ENCODE measurements at regions not wholly inside any gene's neighbourhood (a gene's known extent, or its start where the extent isn't known, plus 50 kb on each side); places are given as distances from the start of the nearest gene placed in this dataset.

DNA sequence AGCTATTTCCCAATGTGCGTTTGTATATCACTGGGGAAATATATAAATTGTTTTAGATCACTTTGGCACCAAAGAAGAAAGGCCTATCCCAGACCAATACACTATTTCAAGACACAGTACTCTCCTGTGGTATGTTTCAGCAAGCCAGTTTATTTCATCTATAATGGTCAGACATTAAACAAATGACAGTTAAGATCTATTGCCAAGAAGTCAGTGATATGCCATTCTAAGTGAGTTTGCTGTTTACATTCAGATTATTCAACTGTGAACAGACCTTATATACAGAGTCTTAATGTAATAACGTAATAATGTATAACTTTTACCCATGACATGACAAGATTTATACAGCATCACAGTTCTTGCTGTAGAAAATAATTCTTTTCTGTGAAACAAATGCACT is 352.7 kb downstream of the CDH7 start:
- 80 to 81% methylated on average over 2 of the region's 2 CpGs for WGBS, 2 donors
- H3K9ac ChIP-seq (ENCODE audit: insufficient read depth in 1 of 2, low read length in 2 of 2) = no peak overlapping the region
- no peak for DNase-seq
- no peaks in the 10 kb centered on the region for H3K27me3 ChIP-seq (ENCODE audit: control insufficient read depth in 3 of 3, insufficient read depth in 3 of 3, low read length in 2 of 3)
- TF ChIP-seq CTCF (IDR thresholded peaks at IDR 0.05; ENCODE audit: control extremely low read depth, extremely low read depth) = no peak
- H3K4me3 ChIP-seq = no peak overlapping the region
- no peaks in the 10 kb centered on the region for H3K4me1 ChIP-seq (ENCODE audit: control insufficient read depth in 5 of 5, insufficient read depth in 5 of 5, low read length in 5 of 5)
- no peaks in the 10 kb centered on the region for H3K36me3 ChIP-seq (ENCODE audit: control insufficient read depth in 4 of 4, insufficient read depth in 4 of 4, low read length in 4 of 4)
- H3K9me3 ChIP-seq (ENCODE audit: control insufficient read depth in 4 of 4, insufficient read depth in 3 of 4, low read length in 3 of 4) = no peaks in the 10 kb centered on the region
- ATAC-seq (ENCODE audit: insufficient read depth, low FRiP score) = no peak
- no peak overlapping the region for H3K27ac ChIP-seq (ENCODE audit: low read depth in 1 of 2, low read length in 1 of 2)

GRCh38 chr18:66083078-66083477 is 332.3 kb downstream of the CDH7 start:
- H3K4me3 ChIP-seq = no peak overlapping the region
- ATAC-seq (ENCODE audit: insufficient read depth, low FRiP score) = no peak
- H3K27ac ChIP-seq (ENCODE audit: low read depth in 1 of 2, low read length in 1 of 2) = no peak overlapping the region
- peaks cover 0 to 2% (median 0%) of the 10 kb centered on the region in 3 donors for H3K27me3 ChIP-seq (ENCODE audit: control insufficient read depth in 3 of 3, insufficient read depth in 3 of 3, low read length in 2 of 3)
- no peaks in the 10 kb centered on the region for H3K9me3 ChIP-seq (ENCODE audit: control insufficient read depth in 4 of 4, insufficient read depth in 3 of 4, low read length in 3 of 4)
- H3K9ac ChIP-seq (ENCODE audit: insufficient read depth in 1 of 2, low read length in 2 of 2) = no peak overlapping the region
- DNase-seq = no peak
- 75 to 83% methylated on average over 2 of the region's 2 CpGs for WGBS, 2 donors
- no peak for TF ChIP-seq CTCF (IDR thresholded peaks at IDR 0.05; ENCODE audit: control extremely low read depth, extremely low read depth)
- no peaks in the 10 kb centered on the region for H3K36me3 ChIP-seq (ENCODE audit: control insufficient read depth in 4 of 4, insufficient read depth in 4 of 4, low read length in 4 of 4)
- no peaks in the 10 kb centered on the region for H3K4me1 ChIP-seq (ENCODE audit: control insufficient read depth in 5 of 5, insufficient read depth in 5 of 5, low read length in 5 of 5)

- Histone ChIP-seq H3K9ac (ENCODE audit: insufficient read depth in 1 of 2, low read length in 2 of 2) (no peak overlapping the region), H3K27ac (ENCODE audit: low read depth in 1 of 2, low read length in 1 of 2) (no peak overlapping the region), H3K9me3 (ENCODE audit: control insufficient read depth in 4 of 4, insufficient read depth in 3 of 4, low read length in 3 of 4) (no peaks in the 10 kb centered on the region), H3K4me1 (ENCODE audit: control insufficient read depth in 5 of 5, insufficient read depth in 5 of 5, low read length in 5 of 5) (no peaks in the 10 kb centered on the region), H3K36me3 (ENCODE audit: control insufficient read depth in 4 of 4, insufficient read depth in 4 of 4, low read length in 4 of 4) (no peaks in the 10 kb centered on the region), H3K27me3 (ENCODE audit: control insufficient read depth in 3 of 3, insufficient read depth in 3 of 3, low read length in 2 of 3) (peaks cover 0 to 2% (median 0%) of the 10 kb centered on the region in 3 donors), H3K4me3 (no peak overlapping the region)
- ATAC-seq (ENCODE audit: insufficient read depth, low FRiP score) (no peak), DNase-seq (no peak)
- no peak for TF ChIP-seq CTCF (IDR thresholded peaks at IDR 0.05; ENCODE audit: control extremely low read depth, extremely low read depth)
- 43 to 49% methylated on average over 1 of the region's 1 CpG for WGBS, 2 donors
These were observed 328.4 kb downstream of the CDH7 start for GRCh38 chr18:66078925-66079800.

Measured in lung (tissue), 11 donors.